GM12892 (cell line): ENCODE measurements at regions not wholly inside any gene's neighbourhood (a gene's known extent, or its start where the extent isn't known, plus 50 kb on each side); places are given as distances from the start of the nearest gene placed in this dataset.

ENCODE experiments used
- POLR2A ChIP-seq: IDR thresholded peaks from 2 replicates; pipeline ENCODE4 v1.6.1; 2011; ENCODE audit warnings: low read depth, low read length, control low read depth
- POLR2AphosphoS5 ChIP-seq: IDR thresholded peaks from 2 replicates; pipeline ENCODE4 v1.6.1; 2011; ENCODE audit warnings: low read depth, low read length, control low read depth
- TAF1 ChIP-seq: IDR thresholded peaks from 2 replicates; pipeline ENCODE4 v1.6.1; 2011; ENCODE audit warnings: low read depth, mild to moderate bottlenecking, control low read depth, low read length, borderline replicate concordance

GRCh38 chr15:62320259-62320658, 155.2 kb upstream of the C2CD4B start:
- TF ChIP-seq TAF1 (no peak), POLR2A (no peak), POLR2AphosphoS5 (no peak)
